HG03575 (cell line): ENCODE measurements at regions not wholly inside any gene's neighbourhood (a gene's known extent, or its start where the extent isn't known, plus 50 kb on each side); places are given as distances from the start of the nearest gene placed in this dataset.

Experiments used
- ATAC-seq: cut with Tn5 transposase; IDR thresholded peaks from one replicate; pipeline ENCODE4 v1.9.1; 2021; ENCODE audit not compliant: unreplicated experiment, insufficient number of reproducible peaks, low FRiP score; ENCODE audit errors: extremely low read depth

GRCh38 chr20:22472447-22473100 lies 111.8 kb downstream of the FOXA2 start:
- ATAC-seq: no peak

GRCh38 chr20:22471156-22471836 lies 113.1 kb downstream of the FOXA2 start:
- no peak for ATAC-seq

GRCh38 chr20:22470620-22471026 lies 113.7 kb downstream of the FOXA2 start:
- ATAC-seq: no peak

GRCh38 chr20:22466447-22467171 lies 117.8 kb downstream of the FOXA2 start:
- no peak for ATAC-seq

- no peak for ATAC-seq
These were observed 118.5 kb downstream of the FOXA2 start for GRCh38 chr20:22465622-22466446.

- ATAC-seq: no peak
These were observed 119.9 kb downstream of the FOXA2 start for GRCh38 chr20:22464312-22465003.

GRCh38 chr20:22462975-22463914 lies 121.1 kb downstream of the FOXA2 start:
- ATAC-seq: no peak

GRCh38 chr20:22460803-22461202 lies 123.6 kb downstream of the FOXA2 start:
- no peak for ATAC-seq

GRCh38 chr20:22460231-22460630 lies 124.1 kb downstream of the FOXA2 start:
- ATAC-seq: no peak

GRCh38 chr20:22459754-22460153 lies 124.6 kb downstream of the FOXA2 start:
- ATAC-seq: no peak

- ATAC-seq: no peak
These were observed 128.3 kb downstream of the FOXA2 start for GRCh38 chr20:22456109-22456508.

GRCh38 chr20:22455259-22455658 lies 129.1 kb downstream of the FOXA2 start:
- no peak for ATAC-seq

- ATAC-seq: no peak
These were observed 130.9 kb downstream of the FOXA2 start for GRCh38 chr20:22453244-22454080.

- no peak for ATAC-seq
These were observed 131.8 kb downstream of the FOXA2 start for GRCh38 chr20:22452442-22453011.

- ATAC-seq: no peak
These were observed 133.8 kb downstream of the FOXA2 start for GRCh38 chr20:22450537-22450936.

- ATAC-seq: no peak
These were observed 135.0 kb downstream of the FOXA2 start for GRCh38 chr20:22449188-22449973.
